ENCODE measurements at regions not wholly inside any gene's neighbourhood (a gene's known extent, or its start where the extent isn't known, plus 50 kb on each side); places are given as distances from the start of the nearest gene placed in this dataset.

- DNase-seq (ENCODE audit: low read depth in 2 of 2) = no peak
These were observed 133.9 kb upstream of the CHST15 start for GRCh38 chr10:124227055-124227975.

DNA sequence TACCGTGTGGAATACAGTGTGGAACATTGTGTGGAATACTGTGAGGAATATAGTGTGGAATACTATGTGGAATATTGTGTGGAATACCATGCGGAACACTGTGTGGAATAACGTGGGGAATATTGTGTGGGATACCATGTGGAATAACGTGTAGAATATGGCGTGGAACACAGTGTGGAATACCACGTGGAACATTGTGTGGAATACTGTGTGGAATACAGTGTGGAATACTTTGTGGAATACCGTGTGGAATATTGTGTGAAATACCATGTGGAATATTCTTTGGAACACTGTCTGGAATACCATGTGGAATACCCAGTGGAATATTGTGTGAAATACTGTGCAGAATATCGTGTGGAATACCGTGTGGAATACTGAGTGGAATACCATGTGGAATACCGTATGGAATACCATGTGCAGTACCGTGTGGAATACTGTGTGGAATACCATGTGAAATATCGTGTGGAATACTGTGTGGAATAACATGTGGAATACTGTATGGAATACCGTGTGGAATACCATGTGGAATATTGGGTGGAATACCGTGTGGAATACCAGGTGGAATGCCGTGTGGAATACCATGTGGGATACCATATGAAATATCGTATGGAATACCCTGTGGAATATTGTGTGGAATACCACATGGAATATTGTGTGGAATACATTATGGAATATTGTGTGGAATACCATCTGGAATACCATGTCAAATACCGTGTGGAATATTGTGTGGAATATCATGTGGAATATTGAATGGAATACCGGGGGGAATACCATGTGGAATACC is 133.1 kb upstream of the CHST15 start:
- DNase-seq (ENCODE audit: low read depth in 2 of 2) = no peak

DNA sequence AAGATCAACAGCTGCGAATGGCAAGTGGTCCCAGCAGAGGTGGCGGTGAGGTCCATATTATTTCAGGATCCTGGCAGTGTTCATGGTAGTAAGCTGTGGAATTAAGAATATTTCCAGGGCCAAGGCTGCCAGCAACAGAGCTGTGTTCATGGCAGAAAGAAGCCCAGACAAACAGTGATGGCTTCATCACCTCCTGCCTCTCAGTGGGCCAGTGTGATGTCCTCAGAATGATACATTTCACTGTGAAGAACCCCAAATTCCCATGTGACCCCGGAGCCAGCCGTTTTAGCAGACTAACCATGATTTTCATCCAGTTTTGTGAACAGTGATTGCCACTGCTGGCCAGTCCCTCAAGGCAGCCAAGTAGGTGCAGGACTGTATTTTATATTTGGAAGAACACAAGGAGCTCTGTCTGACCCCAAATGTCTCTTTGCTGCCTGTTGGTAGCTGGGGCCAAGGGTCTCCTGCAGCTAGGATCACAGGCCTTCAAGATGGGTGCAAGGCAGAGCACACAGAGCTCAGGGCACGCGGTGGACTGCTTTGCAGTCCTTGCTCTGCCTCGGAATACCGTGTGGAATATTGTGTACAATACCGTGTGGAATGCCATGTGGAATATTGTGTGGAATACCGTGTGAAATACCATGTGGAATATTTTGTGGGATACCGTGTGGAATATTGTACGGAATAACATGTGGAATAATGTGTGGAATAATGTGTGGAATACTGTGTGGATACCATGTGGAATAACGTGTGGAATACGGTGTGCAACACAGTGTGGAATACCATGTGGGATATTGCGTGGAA is 132.3 kb upstream of the CHST15 start:
- no peak for DNase-seq (ENCODE audit: low read depth in 2 of 2)

- no peak for DNase-seq (ENCODE audit: low read depth in 2 of 2)
These were observed 131.7 kb upstream of the CHST15 start for GRCh38 chr10:124225029-124225466.

- no peak for DNase-seq (ENCODE audit: low read depth in 2 of 2)
These were observed 131.1 kb upstream of the CHST15 start for GRCh38 chr10:124224331-124225028.

DNA sequence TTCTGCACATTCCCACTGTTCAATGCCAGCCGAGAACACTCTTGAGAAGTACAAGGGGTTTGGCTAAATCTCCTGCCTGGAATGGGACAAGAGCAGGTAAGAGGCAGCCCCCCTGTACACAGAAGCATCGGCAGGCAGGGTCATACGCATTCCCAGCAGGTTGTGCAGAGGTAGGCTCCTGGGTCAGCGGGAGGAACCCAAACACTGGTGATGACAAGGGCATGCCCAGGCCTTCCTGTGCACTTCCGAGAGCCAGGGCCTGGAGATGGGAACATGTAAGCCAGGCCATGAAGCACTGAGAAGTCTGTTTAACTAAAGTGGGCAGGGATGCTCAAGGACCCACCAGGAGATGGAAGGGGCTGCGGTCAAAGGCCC is 130.3 kb upstream of the CHST15 start:
- DNase-seq (ENCODE audit: low read depth in 2 of 2) = no peak

DNA sequence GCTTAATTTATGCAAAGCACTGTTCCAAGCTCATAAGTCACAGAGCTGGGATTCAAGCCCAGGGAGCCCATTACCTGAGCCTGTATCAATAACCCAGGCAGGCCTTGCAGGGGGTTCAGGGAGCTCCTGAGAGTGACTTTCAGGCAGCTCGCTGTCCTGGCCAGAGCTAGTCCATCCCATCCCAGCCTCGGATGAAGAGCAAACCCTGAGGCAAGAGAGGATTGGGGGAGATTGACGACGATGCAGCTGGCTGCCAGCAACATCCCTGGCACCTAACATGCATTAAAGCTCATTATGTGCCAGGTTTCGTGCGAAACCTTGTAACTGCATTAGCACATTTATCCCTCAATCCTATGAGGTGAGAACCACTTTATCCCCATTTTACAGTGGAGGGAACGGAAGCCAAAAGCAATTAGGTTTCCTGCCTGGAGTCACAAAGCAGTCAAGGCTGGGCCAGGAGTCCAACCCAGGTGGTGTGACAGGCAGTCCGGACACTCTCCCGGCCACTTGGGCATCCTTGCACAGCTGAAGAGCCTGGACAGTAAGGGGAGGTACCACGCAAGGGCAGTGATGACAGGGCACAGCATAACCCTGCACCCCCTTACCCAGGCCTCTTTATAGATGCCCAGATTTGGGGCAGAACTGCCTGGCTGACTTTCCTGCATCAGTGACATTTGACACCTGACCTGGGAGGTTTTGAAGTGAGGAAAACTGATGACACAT is 129.8 kb upstream of the CHST15 start:
- no peak for DNase-seq (ENCODE audit: low read depth in 2 of 2)

DNA sequence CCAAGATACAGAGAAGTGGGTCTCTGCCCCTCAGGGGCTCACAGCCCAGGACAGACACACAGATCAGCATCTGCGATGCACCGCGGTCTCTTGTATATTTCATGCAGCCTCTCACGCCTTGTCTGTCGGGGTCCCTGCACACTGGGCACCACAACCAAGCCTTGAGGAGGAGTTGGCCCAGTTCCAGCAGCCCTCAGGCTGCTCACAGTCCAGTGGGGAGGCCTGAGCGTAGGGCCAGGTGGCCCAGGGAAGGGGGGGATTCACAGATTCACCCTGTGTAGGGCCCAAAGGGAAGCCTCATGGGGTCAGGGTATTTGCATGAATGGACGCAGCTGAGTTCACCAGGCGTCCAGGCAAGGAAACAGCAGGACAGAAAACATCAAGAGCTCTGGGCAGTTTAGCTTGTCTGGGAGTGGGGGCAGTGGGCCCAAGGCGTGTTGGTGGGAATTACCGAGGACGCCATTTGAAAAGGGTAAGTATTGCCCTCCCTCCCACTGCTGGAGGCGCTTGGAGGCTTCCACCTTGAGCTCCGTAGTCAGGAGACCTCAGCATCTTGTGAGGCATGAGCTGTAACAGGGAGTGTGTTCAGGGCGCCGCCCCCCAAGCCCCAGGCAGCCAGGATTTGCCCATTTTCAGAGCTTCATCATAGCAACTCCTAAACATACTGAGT is 129.1 kb upstream of the CHST15 start:
- no peak for DNase-seq (ENCODE audit: low read depth in 2 of 2)

DNA sequence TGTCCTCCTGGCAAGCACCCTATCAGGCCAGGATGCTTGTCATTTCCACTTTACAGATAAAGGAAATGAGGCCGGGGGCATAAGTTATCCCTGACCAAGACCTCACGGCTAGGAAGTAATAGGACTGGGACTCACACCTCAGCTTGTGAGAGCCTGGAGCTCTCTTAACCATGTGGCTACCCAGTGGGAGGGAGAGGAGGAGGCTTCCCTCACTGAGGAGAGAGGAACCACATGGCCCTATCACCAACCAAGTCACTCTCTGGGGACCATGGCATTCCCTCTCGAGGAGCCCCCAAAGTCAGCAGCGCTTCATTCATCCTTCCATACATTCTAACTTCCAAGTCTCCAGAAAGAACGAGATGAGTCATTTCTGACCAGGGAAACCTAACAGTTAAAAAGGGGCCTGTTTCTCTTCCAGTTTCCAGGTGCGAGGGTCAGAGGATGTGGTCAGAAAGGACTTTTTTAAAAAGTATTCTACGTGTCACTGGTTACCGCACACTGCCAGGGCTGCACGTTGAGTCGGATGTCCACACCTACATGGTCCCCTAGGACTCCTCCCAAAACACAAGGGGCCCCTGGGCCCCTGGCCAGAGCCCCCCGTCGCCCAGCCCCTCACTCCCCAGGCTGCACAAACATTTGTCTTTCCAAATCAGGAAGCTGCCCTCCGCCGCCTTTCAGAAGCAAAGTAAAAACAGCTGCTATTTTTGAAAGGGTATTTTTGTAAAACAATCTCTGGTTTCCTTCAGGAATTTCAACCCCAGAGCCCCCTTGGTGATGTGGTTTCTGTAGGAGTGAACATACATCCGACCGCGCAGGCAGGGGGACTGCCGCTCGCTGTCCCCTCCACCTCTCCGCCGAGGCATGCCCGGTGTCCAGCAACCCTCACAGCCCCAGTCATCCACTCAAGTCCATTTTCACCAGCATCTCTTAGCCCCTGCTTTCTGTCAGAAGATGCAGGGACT is 128.2 kb upstream of the CHST15 start:
- DNase-seq (ENCODE audit: low read depth in 2 of 2) = no peak

- DNase-seq (ENCODE audit: low read depth in 2 of 2) = no peak
These were observed 127.6 kb upstream of the CHST15 start for GRCh38 chr10:124220971-124221355.

GRCh38 chr10:124220547-124220946 is 127.1 kb upstream of the CHST15 start:
- no peak for DNase-seq (ENCODE audit: low read depth in 2 of 2)

- no peak for DNase-seq (ENCODE audit: low read depth in 2 of 2)
These were observed 126.3 kb upstream of the CHST15 start for GRCh38 chr10:124219655-124220054.

DNA sequence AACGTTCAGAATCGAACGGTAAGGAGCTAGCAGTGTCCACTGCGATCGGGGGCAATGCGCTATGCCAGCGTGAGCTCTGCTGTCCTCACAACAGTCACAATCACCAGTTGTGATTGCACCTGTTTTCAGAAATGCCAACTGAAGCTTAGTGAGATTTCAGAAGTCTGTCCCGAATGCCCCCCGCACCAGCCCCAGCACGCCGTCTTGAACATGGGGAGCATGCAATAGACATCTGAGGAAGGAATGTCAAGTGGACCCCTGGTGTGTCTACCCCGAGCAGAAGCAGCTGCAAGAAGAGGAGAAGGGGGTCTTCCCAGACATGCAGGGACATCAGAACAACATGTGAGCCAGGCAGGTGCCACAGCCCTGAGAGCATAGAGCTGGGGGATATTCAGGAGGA is 125.7 kb upstream of the CHST15 start:
- no peak for DNase-seq (ENCODE audit: low read depth in 2 of 2)

- DNase-seq (ENCODE audit: low read depth in 2 of 2) = no peak
These were observed 124.8 kb upstream of the CHST15 start for GRCh38 chr10:124217906-124218804.

GRCh38 chr10:124217031-124217430 is 123.6 kb upstream of the CHST15 start:
- DNase-seq (ENCODE audit: low read depth in 2 of 2) = no peak

- DNase-seq (ENCODE audit: low read depth in 2 of 2) = no peak
These were observed 121.4 kb upstream of the CHST15 start for GRCh38 chr10:124214610-124215375.

GRCh38 chr10:124213899-124214510 is 120.6 kb upstream of the CHST15 start:
- no peak for DNase-seq (ENCODE audit: low read depth in 2 of 2)

Measured in fibroblast of skin of left quadriceps (primary cell).